Activated T-helper 2 cell treated with anti-CD3 and anti-CD28 coated beads, Interferon-gamma antibody, Interleukin-2, Interleukin-4, amounts not matched to agents 10 μg/mL and 5 μg/mL and 100 μg/mL, durations not matched to agents 14 hours and 24 hours and 36 hours (primary cell): ENCODE measurements at regions not wholly inside any gene's neighbourhood (a gene's known extent, or its start where the extent isn't known, plus 50 kb on each side); places are given as distances from the start of the nearest gene placed in this dataset.

ENCODE experiments used
- DNase-seq: peaks from one replicate; pipeline ENCODE4 v3.0.0; 2021; ENCODE audit warnings: low spot score
- H3K27ac Mint-ChIP-seq: one replicate; pipeline ENCODE4 v1.8.0; 2021; ENCODE audit warnings: mixed read lengths
- H3K27me3 Mint-ChIP-seq: one replicate; pipeline ENCODE4 v1.8.0; 2021; ENCODE audit warnings: low read depth, mixed read lengths
- H3K36me3 Mint-ChIP-seq: one replicate; pipeline ENCODE4 v1.8.0; 2021; ENCODE audit warnings: low read depth, mixed read lengths
- H3K4me1 Mint-ChIP-seq: one replicate; pipeline ENCODE4 v1.8.0; 2021; ENCODE audit warnings: low read depth, mixed read lengths
- H3K4me3 Mint-ChIP-seq: one replicate; pipeline ENCODE4 v1.8.0; 2021; ENCODE audit warnings: low read depth, mild to moderate bottlenecking, moderate library complexity, mixed read lengths
- H3K9me3 Mint-ChIP-seq: one replicate; pipeline ENCODE4 v1.8.0; 2021; ENCODE audit warnings: mixed read lengths
- intact Hi-C: fragments of 100-400 bp; cut with micrococcal nuclease; formaldehyde crosslinking; loops from one replicate; pipeline ENCODE4 v1.15.1; 2023

DNA sequence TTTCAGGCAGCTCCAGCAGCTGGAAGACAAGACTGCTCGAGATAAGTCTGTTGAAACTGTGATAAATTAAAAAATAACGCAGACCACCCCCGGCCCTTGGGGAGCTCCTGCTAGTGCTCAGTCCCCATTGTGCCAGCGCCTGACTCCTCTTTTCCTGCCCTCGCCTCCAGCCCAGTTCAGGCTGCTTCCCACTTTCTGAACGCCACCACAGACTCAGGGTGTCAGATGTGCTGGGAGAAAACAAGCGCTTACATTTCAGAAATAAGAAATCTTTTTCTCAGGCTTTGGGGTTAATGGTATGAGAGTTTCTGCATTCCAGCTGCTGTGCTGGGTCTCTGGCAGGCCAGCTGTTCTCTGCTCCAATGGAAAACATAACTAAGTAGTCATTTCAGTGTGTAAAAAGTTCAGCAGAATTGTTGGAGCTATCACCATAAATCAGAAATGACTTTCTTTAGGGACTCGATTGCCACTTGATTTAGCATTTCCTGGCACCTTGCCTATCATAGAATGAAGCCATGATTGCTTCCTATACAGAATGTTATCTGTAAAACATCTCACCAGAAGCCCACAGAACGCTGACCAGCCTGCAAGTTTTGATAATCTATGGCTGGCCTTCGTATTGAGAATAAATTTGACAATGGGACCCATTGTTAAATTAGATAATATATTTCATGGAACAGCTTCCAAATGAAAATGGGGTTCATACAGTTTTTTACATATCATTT lies 257.0 kb upstream of the ZNF32 start:
- no peak overlapping the region for H3K4me3 Mint-ChIP-seq
- intact Hi-C loops: no loop called here
- H3K9me3 Mint-ChIP-seq: no peaks in the 10 kb centered on the region
- H3K27me3 Mint-ChIP-seq: peaks cover 14% of the 10 kb centered on the region
- DNase-seq: no peak
- no peaks in the 10 kb centered on the region for H3K36me3 Mint-ChIP-seq
- H3K4me1 Mint-ChIP-seq: no peaks in the 10 kb centered on the region
- no peak overlapping the region for H3K27ac Mint-ChIP-seq

DNA sequence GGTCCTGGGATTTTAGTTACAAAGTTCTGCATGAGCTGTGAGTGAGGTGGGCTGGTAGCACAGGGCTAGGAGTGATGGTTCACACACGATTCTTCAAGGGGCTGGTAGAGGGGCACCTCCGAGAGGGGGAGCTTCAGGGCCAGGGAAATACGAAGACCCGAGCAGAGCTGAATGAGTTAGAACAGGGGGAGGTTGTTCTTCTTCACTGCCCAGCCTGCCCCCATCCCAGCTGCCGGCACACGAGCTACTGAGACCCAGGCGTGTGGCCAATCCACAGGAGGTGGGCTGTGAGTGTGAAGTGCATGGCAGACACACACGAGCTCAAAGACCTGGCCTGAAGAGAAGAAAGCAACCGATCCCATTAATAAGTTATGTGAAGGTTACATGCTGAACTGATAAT lies 256.2 kb upstream of the ZNF32 start:
- DNase-seq: no peak
- Mint-ChIP-seq H3K4me3 (no peak overlapping the region), H3K27ac (no peak overlapping the region), H3K9me3 (no peaks in the 10 kb centered on the region), H3K36me3 (no peaks in the 10 kb centered on the region), H3K4me1 (no peaks in the 10 kb centered on the region), H3K27me3 (peaks cover 14% of the 10 kb centered on the region)
- intact Hi-C loops: no loop called here

DNA sequence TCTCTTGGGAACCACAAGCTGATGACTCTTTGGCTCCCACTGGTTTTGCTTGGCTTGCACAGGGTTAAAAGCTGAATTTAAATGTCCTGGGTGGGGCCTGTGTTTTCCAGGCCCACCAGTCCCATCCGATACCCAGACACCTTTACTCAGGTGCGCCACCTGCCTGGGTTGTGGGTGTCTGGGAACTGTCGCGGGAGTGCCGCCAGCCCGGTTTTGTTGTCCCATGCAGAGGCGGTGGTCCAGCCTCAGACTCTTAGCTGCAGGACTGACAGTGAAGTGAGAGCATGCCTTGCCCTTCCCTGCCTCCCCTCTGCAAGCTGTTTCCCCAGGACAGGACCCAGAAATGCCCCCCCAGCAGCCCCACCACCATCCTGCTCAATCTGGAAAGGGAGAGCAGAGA lies 255.6 kb upstream of the ZNF32 start:
- Mint-ChIP-seq H3K4me1 (no peaks in the 10 kb centered on the region), H3K4me3 (no peak overlapping the region), H3K9me3 (no peaks in the 10 kb centered on the region), H3K27ac (no peak overlapping the region), H3K36me3 (no peaks in the 10 kb centered on the region), H3K27me3 (peaks cover 14% of the 10 kb centered on the region)
- no peak for DNase-seq
- intact Hi-C loops: no loop called here

GRCh38 chr10:43903451-43903850 lies 254.8 kb upstream of the ZNF32 start:
- Mint-ChIP-seq H3K27me3 (peaks cover 14% of the 10 kb centered on the region), H3K4me3 (no peak overlapping the region), H3K4me1 (no peaks in the 10 kb centered on the region), H3K27ac (no peak overlapping the region), H3K9me3 (no peaks in the 10 kb centered on the region), H3K36me3 (no peaks in the 10 kb centered on the region)
- no peak for DNase-seq
- intact Hi-C loops: no loop called here

GRCh38 chr10:43902842-43903241 lies 254.2 kb upstream of the ZNF32 start:
- no peak overlapping the region for H3K27ac Mint-ChIP-seq
- no peak for DNase-seq
- H3K27me3 Mint-ChIP-seq: peaks cover 14% of the 10 kb centered on the region
- H3K4me1 Mint-ChIP-seq: no peaks in the 10 kb centered on the region
- intact Hi-C loops: no loop called here
- no peaks in the 10 kb centered on the region for H3K9me3 Mint-ChIP-seq
- H3K4me3 Mint-ChIP-seq: no peak overlapping the region
- H3K36me3 Mint-ChIP-seq: no peaks in the 10 kb centered on the region

- H3K9me3 Mint-ChIP-seq: no peaks in the 10 kb centered on the region
Measured at GRCh38 chr10:43901744-43902504, 253.2 kb upstream of the ZNF32 start.

GRCh38 chr10:43901302-43901701 lies 252.6 kb upstream of the ZNF32 start:
- peaks cover 6% of the 10 kb centered on the region for H3K27me3 Mint-ChIP-seq
- H3K36me3 Mint-ChIP-seq: no peaks in the 10 kb centered on the region
- DNase-seq: no peak
- no peaks in the 10 kb centered on the region for H3K4me1 Mint-ChIP-seq
- H3K4me3 Mint-ChIP-seq: no peak overlapping the region
- no peak overlapping the region for H3K27ac Mint-ChIP-seq
- H3K9me3 Mint-ChIP-seq: no peaks in the 10 kb centered on the region
- intact Hi-C loops: no loop called here

More at GRCh38 chr10:43901744-43902504, 253.2 kb upstream of the ZNF32 start:
- Mint-ChIP-seq H3K4me3 (no peak overlapping the region), H3K36me3 (no peaks in the 10 kb centered on the region), H3K27me3 (peaks cover 12% of the 10 kb centered on the region), H3K27ac (no peak overlapping the region), H3K4me1 (no peaks in the 10 kb centered on the region)
- intact Hi-C loops: no loop called here
- no peak for DNase-seq

- Mint-ChIP-seq H3K27ac (no peak overlapping the region), H3K4me1 (no peaks in the 10 kb centered on the region), H3K27me3 (peaks cover 5% of the 10 kb centered on the region), H3K9me3 (no peaks in the 10 kb centered on the region), H3K4me3 (no peak overlapping the region), H3K36me3 (no peaks in the 10 kb centered on the region)
- no peak for DNase-seq
- intact Hi-C loops: no loop called here
Measured at GRCh38 chr10:43900571-43900970, 251.9 kb upstream of the ZNF32 start.

GRCh38 chr10:43899224-43899959 lies 250.7 kb upstream of the ZNF32 start:
- no peak for DNase-seq
- H3K27ac Mint-ChIP-seq: no peak overlapping the region
- H3K4me3 Mint-ChIP-seq: no peak overlapping the region
- H3K36me3 Mint-ChIP-seq: no peaks in the 10 kb centered on the region
- H3K9me3 Mint-ChIP-seq: no peaks in the 10 kb centered on the region
- no peaks in the 10 kb centered on the region for H3K4me1 Mint-ChIP-seq
- H3K27me3 Mint-ChIP-seq: peaks cover 8% of the 10 kb centered on the region
- intact Hi-C loops: no loop called here

DNA sequence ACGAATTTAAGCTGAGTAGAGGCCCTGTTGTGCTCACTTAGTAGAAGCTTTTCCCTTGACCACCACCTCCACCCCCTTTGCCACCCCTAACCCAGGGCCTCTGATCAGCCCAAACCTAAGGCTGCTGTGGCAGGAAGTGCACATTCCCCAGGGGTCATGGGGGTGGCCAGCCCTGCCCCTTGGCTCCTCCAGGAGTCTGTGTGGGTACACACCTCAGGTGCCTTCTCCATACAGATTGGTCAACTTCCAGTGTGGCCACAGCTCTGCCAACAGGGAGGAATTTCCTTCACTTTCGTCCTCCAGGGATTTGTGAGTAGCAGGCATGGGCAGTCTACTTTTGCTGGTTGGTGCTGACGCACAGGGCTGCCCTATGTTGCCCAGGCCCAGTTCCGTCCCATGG lies 249.9 kb upstream of the ZNF32 start:
- no peaks in the 10 kb centered on the region for H3K9me3 Mint-ChIP-seq
- no peak overlapping the region for H3K4me3 Mint-ChIP-seq
- peaks cover 8% of the 10 kb centered on the region for H3K27me3 Mint-ChIP-seq
- intact Hi-C loops: no loop called here
- no peak overlapping the region for H3K27ac Mint-ChIP-seq
- no peak for DNase-seq
- no peaks in the 10 kb centered on the region for H3K4me1 Mint-ChIP-seq
- no peaks in the 10 kb centered on the region for H3K36me3 Mint-ChIP-seq

GRCh38 chr10:43897765-43898419 lies 249.2 kb upstream of the ZNF32 start:
- peaks cover 10% of the 10 kb centered on the region for H3K27me3 Mint-ChIP-seq

GRCh38 chr10:43892062-43892770 lies 243.5 kb upstream of the ZNF32 start:
- H3K4me1 Mint-ChIP-seq: no peaks in the 10 kb centered on the region
- H3K27me3 Mint-ChIP-seq: peaks cover 20% of the 10 kb centered on the region
- H3K27ac Mint-ChIP-seq: no peak overlapping the region
- intact Hi-C loops: no loop called here
- no peak overlapping the region for H3K4me3 Mint-ChIP-seq
- no peaks in the 10 kb centered on the region for H3K36me3 Mint-ChIP-seq
- no peaks in the 10 kb centered on the region for H3K9me3 Mint-ChIP-seq
- no peak for DNase-seq

More at GRCh38 chr10:43897765-43898419, 249.2 kb upstream of the ZNF32 start:
- no peaks in the 10 kb centered on the region for H3K9me3 Mint-ChIP-seq
- intact Hi-C loops: no loop called here
- no peaks in the 10 kb centered on the region for H3K4me1 Mint-ChIP-seq
- H3K36me3 Mint-ChIP-seq: no peaks in the 10 kb centered on the region
- no peak overlapping the region for H3K4me3 Mint-ChIP-seq
- DNase-seq: no peak
- no peak overlapping the region for H3K27ac Mint-ChIP-seq
